SK-N-SH treated with all-trans-retinoic acid at 6 μM for 48 hours (cell line): ENCODE measurements at regions not wholly inside any gene's neighbourhood (a gene's known extent, or its start where the extent isn't known, plus 50 kb on each side); places are given as distances from the start of the nearest gene placed in this dataset.

ENCODE experiments used
- ATAC-seq: fragments of 200-7000 bp; cut with Tn5 transposase; 3 replicates; pipeline ENCODE4 v1.9.1; 2020; ENCODE audit warnings: mild to moderate bottlenecking, moderate library complexity
- BACH2 ChIP-seq: fragments of 250-450 bp; sonication (Bioruptor Pico); IDR thresholded peaks from 2 replicates; pipeline ENCODE4 v1.9.0; 2021; ENCODE audit warnings: mild to moderate bottlenecking, borderline replicate concordance
- CSDC2 ChIP-seq: fragments of 250-450 bp; sonication (Bioruptor Pico); IDR thresholded peaks from 2 replicates; pipeline ENCODE4 v1.5.0; 2020; ENCODE audit warnings: mild to moderate bottlenecking, moderate library complexity
- ESRRG ChIP-seq: fragments of 250-450 bp; sonication (Bioruptor Pico); IDR thresholded peaks from 2 replicates; pipeline ENCODE4 v1.6.1; 2021; ENCODE audit warnings: mild to moderate bottlenecking
- GLIS3 ChIP-seq: fragments of 250-450 bp; sonication (Bioruptor Pico); IDR thresholded peaks from 2 replicates; pipeline ENCODE4 v1.5.0; 2020; ENCODE audit warnings: mild to moderate bottlenecking, moderate library complexity
- ISL1 ChIP-seq: fragments of 250-450 bp; sonication (Bioruptor Pico); IDR thresholded peaks from 2 replicates; pipeline ENCODE4 v2.1.2; 2022; ENCODE audit warnings: mild to moderate bottlenecking, moderate library complexity
- PATZ1 ChIP-seq: fragments of 250-450 bp; sonication (Bioruptor Pico); IDR thresholded peaks from 2 replicates; pipeline ENCODE4 v1.8.0; 2020; ENCODE audit warnings: mild to moderate bottlenecking, moderate library complexity, borderline replicate concordance
- PPARA ChIP-seq: fragments of 250-450 bp; sonication (Bioruptor Pico); IDR thresholded peaks from 2 replicates; pipeline ENCODE4 v1.5.0; 2020; ENCODE audit warnings: mild to moderate bottlenecking, borderline replicate concordance
- RARB ChIP-seq: fragments of 250-450 bp; sonication (Bioruptor Pico); IDR thresholded peaks from 2 replicates; pipeline ENCODE4 v1.8.0; 2021; ENCODE audit warnings: mild to moderate bottlenecking, moderate library complexity
- SNAI2 ChIP-seq: fragments of 250-450 bp; sonication (Bioruptor Pico); IDR thresholded peaks from 2 replicates; pipeline ENCODE4 v1.5.0; 2020; ENCODE audit warnings: mild to moderate bottlenecking, moderate library complexity
- TCF4 ChIP-seq: fragments of 250-450 bp; sonication (Bioruptor Pico); IDR thresholded peaks from 2 replicates; pipeline ENCODE4 v1.8.0; 2021; ENCODE audit warnings: mild to moderate bottlenecking, moderate library complexity, borderline replicate concordance
- TOX ChIP-seq: fragments of 250-450 bp; sonication (Bioruptor Pico); IDR thresholded peaks from 2 replicates; pipeline ENCODE4 v1.8.0; 2021; ENCODE audit warnings: mild to moderate bottlenecking, moderate library complexity, borderline replicate concordance
- TSHZ2 ChIP-seq: fragments of 250-450 bp; sonication (Bioruptor Pico); IDR thresholded peaks from 2 replicates; pipeline ENCODE4 v1.5.0; 2020; ENCODE audit warnings: mild to moderate bottlenecking, moderate library complexity
- ZC3H10 ChIP-seq: fragments of 250-450 bp; sonication (Bioruptor Pico); IDR thresholded peaks from 2 replicates; pipeline ENCODE4 v1.5.1; 2021; ENCODE audit warnings: mild to moderate bottlenecking, moderate library complexity
- ZFP3 ChIP-seq: fragments of 250-450 bp; sonication (Bioruptor Pico); IDR thresholded peaks from 2 replicates; pipeline ENCODE4 v1.5.0; 2020; ENCODE audit warnings: mild to moderate bottlenecking, moderate library complexity
- ZFP30 ChIP-seq: fragments of 450-650 bp; formaldehyde crosslinking; IDR thresholded peaks from 2 replicates; pipeline ENCODE4 v1.5.0; 2022; ENCODE audit warnings: mild to moderate bottlenecking, moderate library complexity
- ZNF565 ChIP-seq: fragments of 450-650 bp; formaldehyde crosslinking; conservative IDR thresholded peaks from 2 replicates; pipeline ENCODE4 v1.5.0; 2020; ENCODE audit warnings: low read depth, mild to moderate bottlenecking, moderate library complexity
- ZNF70 ChIP-seq: fragments of 450-650 bp; formaldehyde crosslinking; IDR thresholded peaks from 2 replicates; pipeline ENCODE4 v1.5.0; 2020; ENCODE audit warnings: mild to moderate bottlenecking, moderate library complexity
- ZNF8 ChIP-seq: fragments of 450-650 bp; formaldehyde crosslinking; IDR thresholded peaks from 2 replicates; pipeline ENCODE4 v1.5.0; 2020; ENCODE audit warnings: mild to moderate bottlenecking, moderate library complexity
- TF ChIP-seq, protein P1 (sequence below): fragments of 250-450 bp; sonication (Bioruptor Pico); IDR thresholded peaks from 2 replicates; pipeline ENCODE4 v1.5.1; 2020; ENCODE audit warnings: low read depth, mild to moderate bottlenecking, moderate library complexity

DNA sequence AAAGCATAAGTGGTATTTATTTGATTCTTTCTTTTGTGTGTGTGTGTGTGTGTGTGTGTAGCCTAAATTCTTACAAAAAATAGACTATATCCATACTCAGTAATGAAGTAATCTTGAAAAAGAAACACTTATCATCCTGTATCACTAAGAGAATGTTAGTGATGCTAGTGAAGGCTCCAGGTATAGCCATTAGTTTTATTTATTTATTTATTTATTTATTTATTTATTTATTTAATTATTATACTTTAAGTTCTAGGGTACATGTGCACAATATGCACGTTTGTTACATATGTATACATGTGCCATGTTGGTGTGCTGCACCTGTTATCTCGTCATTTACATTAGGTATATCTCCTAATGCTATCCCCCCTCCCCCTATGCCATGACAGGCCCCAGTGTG lies 436.0 kb downstream of the HTR7 start (continued):
- TF ChIP-seq, protein P1, sequence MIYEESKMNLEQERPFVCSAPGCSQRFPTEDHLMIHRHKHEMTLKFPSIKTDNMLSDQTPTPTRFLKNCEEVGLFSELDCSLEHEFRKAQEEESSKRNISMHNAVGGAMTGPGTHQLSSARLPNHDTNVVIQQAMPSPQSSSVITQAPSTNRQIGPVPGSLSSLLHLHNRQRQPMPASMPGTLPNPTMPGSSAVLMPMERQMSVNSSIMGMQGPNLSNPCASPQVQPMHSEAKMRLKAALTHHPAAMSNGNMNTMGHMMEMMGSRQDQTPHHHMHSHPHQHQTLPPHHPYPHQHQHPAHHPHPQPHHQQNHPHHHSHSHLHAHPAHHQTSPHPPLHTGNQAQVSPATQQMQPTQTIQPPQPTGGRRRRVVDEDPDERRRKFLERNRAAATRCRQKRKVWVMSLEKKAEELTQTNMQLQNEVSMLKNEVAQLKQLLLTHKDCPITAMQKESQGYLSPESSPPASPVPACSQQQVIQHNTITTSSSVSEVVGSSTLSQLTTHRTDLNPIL (CRISPR knock-in tag): no peak
- TF ChIP-seq ZC3H10 (CRISPR knock-in tag) (no peak), TSHZ2 (no peak)

- no peak for TF ChIP-seq CSDC2 (CRISPR knock-in tag)
- ATAC-seq: no peak
Measured at GRCh38 chr10:90424730-90425129, 433.1 kb downstream of the HTR7 start.

GRCh38 chr10:90430186-90430585 lies 427.7 kb downstream of the HTR7 start:
- TF ChIP-seq PATZ1 (CRISPR knock-in tag): no peak
- TF ChIP-seq TSHZ2: no peak
- no peak for TF ChIP-seq SNAI2 (CRISPR knock-in tag)
- TF ChIP-seq ZC3H10 (CRISPR knock-in tag): no peak
- TF ChIP-seq RARB: no peak
- no peak for TF ChIP-seq TOX (CRISPR knock-in tag)
- TF ChIP-seq ZNF70 (CRISPR knock-in tag): no peak
- no peak for TF ChIP-seq ESRRG (CRISPR knock-in tag)
- no peak for TF ChIP-seq ZNF565 (CRISPR knock-in tag)
- no peak for TF ChIP-seq TCF4 (CRISPR knock-in tag)
- no peak for ATAC-seq

DNA sequence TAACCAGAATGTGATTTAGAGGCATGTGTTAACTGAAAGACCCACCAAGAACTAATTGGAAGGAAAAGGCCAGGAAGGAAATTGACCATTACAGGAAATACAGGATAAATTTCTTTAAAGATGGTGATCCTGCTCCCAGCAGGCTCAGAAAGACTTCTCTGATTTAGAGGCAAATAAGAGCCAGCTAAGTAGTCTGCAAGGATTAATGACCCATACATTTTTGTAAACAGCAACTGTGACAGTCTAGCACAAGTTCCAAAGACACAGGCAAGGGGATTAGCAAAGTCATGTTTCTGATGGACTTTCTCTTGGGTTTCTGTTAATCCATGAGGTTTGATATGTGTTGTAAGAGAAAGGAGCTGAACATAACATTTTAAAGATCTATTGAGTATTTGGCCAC lies 425.0 kb downstream of the HTR7 start:
- no peak for TF ChIP-seq TOX (CRISPR knock-in tag)
- TF ChIP-seq BACH2 (CRISPR knock-in tag): no peak
- no peak for TF ChIP-seq ZC3H10 (CRISPR knock-in tag)
- TF ChIP-seq, all 23 proteins: peak for 0
- no peak for ATAC-seq

GRCh38 chr10:90435296-90435695 lies 422.5 kb downstream of the HTR7 start:
- no peak for TF ChIP-seq CSDC2 (CRISPR knock-in tag)
- TF ChIP-seq ZFP3 (CRISPR knock-in tag): no peak
- no peak for TF ChIP-seq ZNF565 (CRISPR knock-in tag)
- ATAC-seq: no peak

DNA sequence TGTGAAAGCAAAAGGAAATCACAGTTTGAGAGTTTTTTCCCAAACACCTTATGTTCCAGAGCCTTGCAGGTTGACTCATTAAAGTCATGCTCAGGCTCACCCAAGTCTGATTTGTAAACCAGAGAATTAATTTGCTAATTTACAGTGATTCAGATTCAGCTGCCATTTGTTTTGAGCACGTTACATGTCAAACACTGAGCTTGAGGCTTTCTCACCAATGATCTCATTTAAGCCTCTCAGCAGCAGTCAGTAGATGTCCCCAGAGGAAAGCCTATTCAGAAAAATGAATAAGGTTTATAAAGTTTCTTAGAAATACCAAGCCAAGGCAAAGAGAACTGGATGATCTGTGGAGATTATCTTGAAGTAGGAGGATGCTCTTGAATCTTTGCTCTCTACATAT lies 420.4 kb downstream of the HTR7 start:
- ATAC-seq: no peak
- no peak for TF ChIP-seq GLIS3
- TF ChIP-seq PPARA (CRISPR knock-in tag): no peak
- no peak for TF ChIP-seq TSHZ2
- TF ChIP-seq BACH2 (CRISPR knock-in tag): no peak
- TF ChIP-seq TCF4 (CRISPR knock-in tag): no peak
- no peak for TF ChIP-seq ZNF565 (CRISPR knock-in tag)
- no peak for TF ChIP-seq ISL1 (CRISPR knock-in tag)
- TF ChIP-seq, protein P1 (CRISPR knock-in tag): no peak
- TF ChIP-seq ZC3H10 (CRISPR knock-in tag): no peak
- TF ChIP-seq ZNF8 (CRISPR knock-in tag): no peak
- TF ChIP-seq ZFP30 (CRISPR knock-in tag): no peak
- no peak for TF ChIP-seq ZFP3 (CRISPR knock-in tag)
